Mucosa of descending colon (tissue), 3 donors: ENCODE measurements at regions not wholly inside any gene's neighbourhood (a gene's known extent, or its start where the extent isn't known, plus 50 kb on each side); places are given as distances from the start of the nearest gene placed in this dataset.

Experiments used
- ATAC-seq: fragments of 200-7000 bp; cut with Tn5 transposase; one replicate; pipeline ENCODE4 v1.9.1; 2020; ENCODE audit warnings: mild to moderate bottlenecking, moderate library complexity
- DNase-seq, 3 donors: peaks; one replicate each; pipeline ENCODE4 v3.0.0-alpha.2; 2020
- H3K36me3 ChIP-seq: fragments of 200-600 bp; one replicate; pipeline ENCODE4 v1.8.0; 2021; ENCODE audit warnings: low read depth, mild to moderate bottlenecking
- H3K4me1 ChIP-seq: fragments of 200-600 bp; one replicate; pipeline ENCODE4 v1.8.0; 2021; ENCODE audit warnings: low read depth, mild to moderate bottlenecking
- H3K4me3 ChIP-seq: fragments of 200-600 bp; one replicate; pipeline ENCODE4 v1.8.0; 2021; ENCODE audit warnings: mild to moderate bottlenecking
- H3K9me3 ChIP-seq: fragments of 200-600 bp; one replicate; pipeline ENCODE4 v1.8.0; 2021; ENCODE audit warnings: mild to moderate bottlenecking
- CTCF ChIP-seq: fragments of 200-600 bp; IDR thresholded peaks from one replicate; pipeline ENCODE4 v1.8.0; 2022; ENCODE audit warnings: antibody characterized with exemption, mild to moderate bottlenecking
- intact Hi-C, 2 donors: fragments of 100-400 bp; cut with DNase I in 1 of 2; cut with micrococcal nuclease in 1 of 2; formaldehyde crosslinking; loops; one replicate each; pipeline versions ENCODE4 v1.11.0 to v1.11.1; 2022; cut with DNase I, micrococcal nuclease
- donor health status: DM: no; HTN: no; CAD: no; lungs with moderate emphysema.
- donor health status: DM: no; HTN: no; CAD: no.
- donor health status: DM: no; HTN: yes; CAD: no.

- intact Hi-C loops = no loop called here
- no peaks in the 10 kb centered on the region for H3K9me3 ChIP-seq
- no peak for TF ChIP-seq CTCF
- H3K4me3 ChIP-seq = no peak overlapping the region
- no peaks in the 10 kb centered on the region for H3K4me1 ChIP-seq
- ATAC-seq = no peak
- no peaks in the 10 kb centered on the region for H3K36me3 ChIP-seq
- DNase-seq = no peak
Observed at GRCh38 chr2:138433995-138434951, 67.3 kb upstream of the SPOPL start.

DNA sequence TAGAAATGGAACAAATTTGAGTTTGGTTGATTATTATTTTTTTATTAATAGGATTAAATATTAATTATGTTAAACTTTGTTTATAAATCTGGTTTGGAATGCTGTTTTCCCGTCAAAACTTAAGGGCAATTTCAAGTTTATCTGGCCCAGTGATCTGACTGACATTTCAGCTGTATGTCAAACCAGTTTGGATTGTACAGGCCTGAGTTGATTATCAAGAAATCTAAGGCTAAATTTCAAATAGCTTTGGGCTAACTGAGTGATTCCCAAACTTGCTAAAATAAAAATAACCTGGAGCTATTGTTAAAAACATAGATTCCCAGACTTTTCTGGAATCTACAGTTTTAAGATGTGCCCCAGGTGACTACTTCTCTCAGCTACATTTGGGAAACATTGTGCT, 65.9 kb upstream of the SPOPL start:
- no peak for TF ChIP-seq CTCF
- intact Hi-C loops = no loop called here
- Histone ChIP-seq H3K4me1 (no peaks in the 10 kb centered on the region), H3K36me3 (no peaks in the 10 kb centered on the region), H3K9me3 (no peaks in the 10 kb centered on the region), H3K4me3 (no peak overlapping the region)
- no peak for DNase-seq
- ATAC-seq = no peak

GRCh38 chr2:138439733-138440132, 61.8 kb upstream of the SPOPL start:
- no peak overlapping the region for H3K4me3 ChIP-seq
- intact Hi-C loops = no loop called here

GRCh38 chr2:138440759-138441158, 60.8 kb upstream of the SPOPL start:
- DNase-seq (no peak), ATAC-seq (no peak)
- no peak for TF ChIP-seq CTCF
- intact Hi-C loops = no loop called here
- Histone ChIP-seq H3K9me3 (no peaks in the 10 kb centered on the region), H3K36me3 (no peaks in the 10 kb centered on the region), H3K4me3 (no peak overlapping the region), H3K4me1 (no peaks in the 10 kb centered on the region)

More at GRCh38 chr2:138439733-138440132, 61.8 kb upstream of the SPOPL start:
- TF ChIP-seq CTCF = no peak
- Histone ChIP-seq H3K4me1 (no peaks in the 10 kb centered on the region), H3K9me3 (no peaks in the 10 kb centered on the region), H3K36me3 (no peaks in the 10 kb centered on the region)
- no peak for DNase-seq
- no peak for ATAC-seq

- ATAC-seq (no peak), DNase-seq (no peak)
- H3K9me3 ChIP-seq = no peaks in the 10 kb centered on the region
- no peaks in the 10 kb centered on the region for H3K4me1 ChIP-seq
- intact Hi-C loops = no loop called here
- no peaks in the 10 kb centered on the region for H3K36me3 ChIP-seq
- no peak overlapping the region for H3K4me3 ChIP-seq
- no peak for TF ChIP-seq CTCF
Observed at GRCh38 chr2:138441916-138442315, 59.7 kb upstream of the SPOPL start.
